ENCODE measurements at regions not wholly inside any gene's neighbourhood (a gene's known extent, or its start where the extent isn't known, plus 50 kb on each side); places are given as distances from the start of the nearest gene placed in this dataset.

DNA sequence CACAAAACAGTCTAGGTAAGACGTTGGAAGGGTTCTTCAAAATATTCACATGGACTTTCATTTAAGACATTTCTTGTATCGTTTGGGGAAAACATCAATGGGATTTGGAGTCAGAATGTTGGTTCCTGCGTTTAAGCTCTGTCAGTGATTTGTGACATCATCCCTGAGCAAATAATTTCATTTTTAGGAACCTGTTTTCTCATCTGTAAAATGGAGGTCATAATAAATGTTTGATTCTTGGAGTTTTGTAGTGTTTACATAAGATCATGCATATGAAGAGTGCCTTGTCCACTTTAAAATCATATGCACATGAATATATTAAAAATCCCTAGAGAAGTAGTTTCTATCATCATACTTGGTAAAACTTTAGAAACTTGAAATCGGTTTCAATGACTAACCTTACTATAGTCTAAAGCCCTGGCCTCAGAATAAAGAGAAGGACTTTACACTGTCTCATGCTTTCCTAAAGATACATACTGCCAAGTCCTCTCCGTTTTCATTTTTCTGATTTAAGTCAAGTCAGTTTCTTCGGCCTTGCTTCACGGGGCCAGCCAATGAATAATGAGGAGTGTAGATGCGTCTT is 178.4 kb downstream of the ADSS2 start:
- no peak for DNase-seq (ENCODE audit: low read depth)
- TF ChIP-seq CTCF (conservative IDR thresholded peaks at IDR 0.05; ENCODE audit: low read depth, low read length), result no peak
- H3K4me3 ChIP-seq (ENCODE audit: low read depth, low read length), result no peak overlapping the region

DNA sequence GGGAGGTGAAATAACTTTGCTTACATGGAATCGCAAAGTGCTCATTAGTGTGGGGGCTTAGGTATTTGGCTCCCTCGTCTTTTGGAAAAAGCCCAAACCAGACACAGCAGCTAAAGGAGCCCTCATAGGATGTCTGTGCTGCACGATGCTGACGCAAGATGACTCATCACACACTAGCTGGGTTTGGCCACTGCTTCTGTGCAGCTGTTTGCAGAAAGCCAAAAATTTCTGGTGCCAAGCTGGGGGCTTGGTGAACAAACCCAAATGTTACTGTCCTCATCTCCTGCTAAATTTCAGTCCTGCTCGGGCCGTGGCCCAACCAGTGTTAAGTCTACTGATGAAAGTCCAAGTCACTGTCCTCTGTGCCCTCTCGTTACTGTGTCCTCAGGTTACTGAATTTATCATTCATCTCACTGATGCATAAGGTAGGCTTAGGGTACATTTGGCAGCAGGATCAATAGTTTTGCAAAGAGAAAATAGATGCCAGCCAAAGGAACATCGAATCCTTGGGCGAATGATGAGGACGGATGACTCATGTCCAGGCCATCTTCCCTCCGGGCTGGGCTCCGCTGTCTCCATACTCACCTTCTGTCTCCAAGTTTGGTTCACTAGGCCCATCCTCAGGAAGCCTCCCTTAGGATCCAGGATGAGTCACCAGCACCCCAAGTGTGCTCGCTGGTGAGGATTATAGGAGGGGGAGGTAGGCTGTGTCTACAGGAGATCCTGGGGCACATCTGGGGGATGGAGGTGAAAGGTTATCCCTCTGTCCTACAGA is 177.7 kb downstream of the ADSS2 start:
- TF ChIP-seq CTCF (conservative IDR thresholded peaks at IDR 0.05; ENCODE audit: low read depth, low read length), result no peak
- H3K4me3 ChIP-seq (ENCODE audit: low read depth, low read length), result no peak overlapping the region
- no peak for DNase-seq (ENCODE audit: low read depth)

GRCh38 chr1:244276646-244277045 is 175.1 kb downstream of the ADSS2 start:
- DNase-seq (ENCODE audit: low read depth), result no peak
- H3K4me3 ChIP-seq (ENCODE audit: low read depth, low read length), result no peak overlapping the region
- TF ChIP-seq CTCF (conservative IDR thresholded peaks at IDR 0.05; ENCODE audit: low read depth, low read length), result no peak

DNA sequence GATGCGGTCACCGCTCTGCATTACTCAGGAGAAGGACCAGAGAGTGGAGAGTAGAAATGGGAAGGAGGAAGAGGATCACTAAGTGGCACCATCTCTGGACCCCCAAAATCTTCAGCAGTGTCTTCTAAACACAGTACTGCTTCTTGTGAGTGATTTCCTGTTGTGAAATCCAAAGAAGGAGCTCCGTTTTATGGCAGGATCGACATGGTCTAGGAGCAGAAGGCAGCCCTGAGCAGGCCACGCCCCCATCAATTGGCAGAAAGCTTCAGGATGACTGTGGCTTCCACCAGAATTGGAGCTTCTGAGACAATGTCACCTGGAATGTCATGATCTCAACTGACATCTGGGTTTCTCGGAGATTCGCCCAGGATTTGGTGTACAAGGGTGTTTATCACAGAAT is 171.5 kb downstream of the ADSS2 start:
- no peak overlapping the region for H3K4me3 ChIP-seq (ENCODE audit: low read depth, low read length)
- no peak for DNase-seq (ENCODE audit: low read depth)
- TF ChIP-seq CTCF (conservative IDR thresholded peaks at IDR 0.05; ENCODE audit: low read depth, low read length), result no peak

DNA sequence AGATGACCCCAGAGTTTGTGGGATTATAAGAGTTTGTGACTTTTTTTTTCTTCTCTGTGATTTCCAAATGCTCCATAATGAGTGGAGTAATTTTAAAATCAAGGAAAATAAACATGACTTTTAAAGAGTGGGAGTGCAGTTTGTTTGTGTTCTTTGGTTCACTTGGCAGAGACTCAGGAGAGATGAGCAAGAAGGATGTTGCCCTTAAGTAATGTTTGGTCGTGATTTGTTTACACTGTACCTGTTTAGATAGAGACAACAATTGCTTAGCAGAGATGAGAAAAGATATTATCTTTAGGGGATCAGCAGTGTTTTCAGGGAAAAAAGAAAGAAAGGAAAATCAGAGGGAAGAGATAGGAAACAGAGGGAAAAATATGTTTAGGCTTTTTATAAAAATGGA is 170.8 kb downstream of the ADSS2 start:
- H3K4me3 ChIP-seq (ENCODE audit: low read depth, low read length), result no peak overlapping the region
- no peak for DNase-seq (ENCODE audit: low read depth)
- TF ChIP-seq CTCF (conservative IDR thresholded peaks at IDR 0.05; ENCODE audit: low read depth, low read length), result no peak

GRCh38 chr1:244283772-244284171 is 167.9 kb downstream of the ADSS2 start:
- TF ChIP-seq CTCF (conservative IDR thresholded peaks at IDR 0.05; ENCODE audit: low read depth, low read length), result no peak
- no peak for DNase-seq (ENCODE audit: low read depth)
- no peak overlapping the region for H3K4me3 ChIP-seq (ENCODE audit: low read depth, low read length)
